HG02798 (cell line): ENCODE measurements at regions not wholly inside any gene's neighbourhood (a gene's known extent, or its start where the extent isn't known, plus 50 kb on each side); places are given as distances from the start of the nearest gene placed in this dataset.
"Not testable (repeated sequence)": the region's sequence is repeated elsewhere in the genome, so short reads cannot be mapped to it uniquely, and the experiment has no call there.

Experiments used
- ATAC-seq: cut with Tn5 transposase; IDR thresholded peaks from one replicate; pipeline ENCODE4 v1.9.1; 2021; ENCODE audit warnings: mild to moderate bottlenecking; ENCODE audit not compliant: unreplicated experiment, poor library complexity

DNA sequence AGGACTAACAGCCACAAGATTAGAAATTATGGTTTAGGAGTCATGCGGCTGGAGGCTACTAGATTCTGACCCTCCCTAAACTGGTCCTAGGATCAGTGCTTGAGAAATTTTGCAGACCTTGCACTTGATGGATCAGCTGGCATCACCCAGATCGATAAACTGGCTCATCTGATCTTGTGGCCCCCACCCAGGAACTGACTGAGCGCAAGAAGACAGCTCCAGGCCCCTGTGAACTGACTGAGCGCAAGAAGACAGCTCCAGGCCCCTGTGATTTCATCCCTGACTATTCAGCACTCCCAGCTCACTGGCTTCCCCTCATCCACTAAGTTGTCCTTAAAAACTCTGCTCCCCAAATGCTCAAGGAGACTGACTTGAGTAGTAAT lies 67.8 kb downstream of the MRPL36 start:
- ATAC-seq: not testable (repeated sequence)

DNA sequence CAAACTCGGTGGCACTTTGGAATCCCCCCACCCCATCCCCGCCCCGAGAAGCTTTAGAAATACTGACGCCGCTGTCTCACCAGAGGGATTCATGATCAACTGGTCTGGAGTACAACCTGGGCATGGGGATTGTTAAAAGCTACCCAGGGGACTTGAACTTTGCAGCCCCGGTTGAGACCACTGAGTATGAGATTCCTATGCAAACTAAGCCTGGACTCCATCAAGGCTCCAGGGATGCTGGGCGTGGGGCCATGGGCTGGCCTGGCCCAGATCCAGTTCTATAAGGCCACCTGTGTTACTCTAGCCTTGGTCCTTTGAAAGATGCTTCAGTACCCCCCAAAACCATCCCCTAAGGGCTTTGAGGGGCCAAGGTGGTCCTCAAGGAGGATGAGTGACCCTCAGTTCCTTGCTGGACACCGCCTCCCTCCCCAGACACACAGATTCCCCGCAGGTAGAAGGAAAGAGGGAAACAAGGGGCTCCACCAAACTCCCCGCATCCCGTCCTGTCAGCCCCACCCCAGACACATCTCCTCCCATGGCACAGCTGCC lies 68.5 kb downstream of the MRPL36 start:
- no peak for ATAC-seq

DNA sequence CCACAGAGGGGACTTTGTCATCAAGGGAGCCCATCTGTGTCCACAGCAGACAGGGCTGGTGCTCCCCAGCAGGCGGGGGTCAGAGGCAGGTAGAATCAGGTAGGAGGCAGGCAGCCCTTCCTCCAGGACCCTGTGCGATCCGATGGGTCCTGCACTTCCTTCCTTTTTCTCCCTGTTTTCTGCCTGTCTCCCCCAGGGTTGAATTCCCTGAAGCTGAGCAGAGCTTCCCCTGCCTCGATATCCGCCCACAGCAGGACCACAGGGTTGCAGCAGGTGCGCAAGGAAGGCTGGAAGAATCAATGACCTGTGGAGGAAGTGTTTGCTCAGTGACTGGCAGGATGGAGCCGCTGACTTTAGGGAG lies 69.2 kb downstream of the MRPL36 start:
- ATAC-seq: no peak

DNA sequence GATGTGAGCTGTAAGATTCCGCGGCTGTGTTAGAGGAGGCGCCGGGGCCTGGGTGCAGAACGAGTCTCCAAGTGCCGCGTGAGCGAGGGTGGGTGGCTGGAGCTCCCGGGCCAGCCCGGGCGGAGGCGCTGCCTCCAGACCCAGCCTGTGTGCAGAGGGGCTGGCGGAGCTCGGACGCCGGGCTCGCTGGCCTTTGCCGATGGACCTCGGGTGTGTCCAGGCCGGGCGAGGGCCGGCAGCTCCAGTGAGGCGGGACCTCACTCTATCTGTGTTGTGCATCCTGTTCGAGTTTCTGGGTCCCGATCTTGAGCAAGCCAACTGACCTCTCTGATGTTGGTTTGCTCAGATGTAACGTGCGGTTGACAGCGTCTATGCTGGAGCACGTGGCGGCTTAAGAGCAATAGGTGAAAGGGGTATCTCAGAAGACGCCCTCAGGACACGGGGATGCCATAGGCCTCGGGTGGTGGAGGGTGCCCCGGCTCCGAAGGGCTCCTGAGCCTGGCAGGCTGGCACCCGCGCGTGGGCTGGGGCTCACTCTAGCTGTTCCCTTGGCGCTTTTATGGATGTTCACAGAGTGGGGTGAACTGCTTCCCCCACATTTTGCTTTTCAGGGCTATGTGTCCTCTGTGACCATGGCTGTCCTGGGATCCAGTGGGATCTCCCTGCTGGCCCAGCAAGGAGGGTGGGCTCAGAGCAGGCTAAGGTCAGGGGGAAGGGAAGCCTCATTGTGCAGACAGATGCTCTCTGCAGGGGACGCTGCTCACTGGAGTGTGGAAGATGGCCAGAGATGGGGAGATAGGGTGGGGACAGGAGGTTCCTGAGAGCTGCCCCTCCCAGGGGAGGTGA lies 69.8 kb downstream of the MRPL36 start:
- no peak for ATAC-seq

DNA sequence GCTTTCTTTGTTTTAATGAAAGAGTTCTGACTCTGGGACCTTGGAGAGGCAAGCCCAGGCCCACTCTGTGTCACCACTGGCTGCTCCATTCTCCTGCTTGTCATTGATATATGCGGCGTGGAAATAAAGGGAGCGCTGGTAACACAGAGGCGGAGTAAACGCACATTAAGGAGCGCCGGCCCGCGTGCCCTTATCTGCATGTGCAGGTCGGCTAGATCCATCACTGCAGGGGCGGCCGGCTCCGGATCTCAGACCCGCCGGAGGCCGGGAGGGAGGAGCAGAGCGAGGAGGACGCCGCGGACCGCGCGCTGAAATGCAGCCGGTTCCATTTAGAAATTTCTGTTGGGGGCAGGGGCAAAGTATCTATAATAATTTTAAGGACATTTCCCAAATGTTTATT lies 70.8 kb downstream of the MRPL36 start:
- no peak for ATAC-seq

DNA sequence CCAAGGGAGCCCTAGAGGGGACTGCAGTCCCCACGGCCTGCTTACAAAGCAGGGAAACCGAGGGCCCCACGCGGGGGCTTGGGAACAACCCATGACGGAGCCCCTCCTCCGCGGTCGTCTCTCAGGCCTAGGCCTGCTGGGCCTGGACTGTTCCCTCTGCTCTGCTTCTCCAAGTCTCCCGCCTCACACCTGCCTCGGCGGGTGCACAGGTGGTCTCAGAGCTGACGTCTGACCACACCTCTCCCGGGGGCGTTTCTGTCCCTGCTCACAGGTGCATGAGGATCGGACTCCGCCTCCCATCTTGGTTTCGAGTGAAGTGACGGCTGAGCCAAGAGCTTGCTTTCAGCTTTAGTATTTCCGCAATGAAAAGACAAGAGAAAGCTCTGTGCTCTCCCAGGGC lies 72.1 kb downstream of the MRPL36 start:
- ATAC-seq: no peak

DNA sequence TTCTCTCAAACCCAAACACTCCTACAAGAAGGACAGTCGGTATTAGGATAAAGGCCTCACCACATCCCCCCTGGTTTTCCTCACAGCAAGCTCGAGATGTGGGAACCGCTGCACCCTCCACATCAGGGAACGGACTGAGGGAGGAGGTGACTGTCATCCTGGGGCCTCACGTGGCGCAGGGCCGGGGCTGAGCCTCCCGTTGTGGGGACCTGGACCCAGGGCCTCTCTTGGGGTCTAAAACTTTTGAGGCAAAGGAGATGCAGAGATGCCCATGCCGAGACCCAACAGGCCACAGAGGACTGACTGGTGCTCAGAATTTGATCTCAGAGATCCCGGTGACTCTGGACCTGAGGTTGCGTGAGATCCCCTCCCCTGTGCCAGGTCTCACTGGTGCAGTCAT lies 72.7 kb downstream of the MRPL36 start:
- no peak for ATAC-seq

DNA sequence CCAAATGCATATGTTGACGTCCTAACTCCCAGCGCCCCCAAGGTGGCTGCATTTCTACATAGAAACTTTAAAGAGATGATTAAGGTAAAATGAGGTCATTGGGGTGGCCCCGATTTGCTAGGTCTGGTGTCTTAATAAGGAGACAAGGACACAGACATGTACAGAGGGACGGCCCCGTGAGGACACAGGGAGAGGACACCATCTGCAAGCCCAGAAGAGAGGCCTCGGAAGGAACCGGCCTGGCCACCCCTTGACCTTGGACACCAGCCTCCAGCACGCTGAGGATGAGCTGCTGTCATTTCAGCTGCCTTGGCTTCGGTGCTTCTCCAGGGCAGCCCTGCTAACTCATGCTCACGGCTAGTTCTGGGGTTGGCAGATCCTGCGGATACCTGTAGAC lies 73.2 kb downstream of the MRPL36 start:
- no peak for ATAC-seq

DNA sequence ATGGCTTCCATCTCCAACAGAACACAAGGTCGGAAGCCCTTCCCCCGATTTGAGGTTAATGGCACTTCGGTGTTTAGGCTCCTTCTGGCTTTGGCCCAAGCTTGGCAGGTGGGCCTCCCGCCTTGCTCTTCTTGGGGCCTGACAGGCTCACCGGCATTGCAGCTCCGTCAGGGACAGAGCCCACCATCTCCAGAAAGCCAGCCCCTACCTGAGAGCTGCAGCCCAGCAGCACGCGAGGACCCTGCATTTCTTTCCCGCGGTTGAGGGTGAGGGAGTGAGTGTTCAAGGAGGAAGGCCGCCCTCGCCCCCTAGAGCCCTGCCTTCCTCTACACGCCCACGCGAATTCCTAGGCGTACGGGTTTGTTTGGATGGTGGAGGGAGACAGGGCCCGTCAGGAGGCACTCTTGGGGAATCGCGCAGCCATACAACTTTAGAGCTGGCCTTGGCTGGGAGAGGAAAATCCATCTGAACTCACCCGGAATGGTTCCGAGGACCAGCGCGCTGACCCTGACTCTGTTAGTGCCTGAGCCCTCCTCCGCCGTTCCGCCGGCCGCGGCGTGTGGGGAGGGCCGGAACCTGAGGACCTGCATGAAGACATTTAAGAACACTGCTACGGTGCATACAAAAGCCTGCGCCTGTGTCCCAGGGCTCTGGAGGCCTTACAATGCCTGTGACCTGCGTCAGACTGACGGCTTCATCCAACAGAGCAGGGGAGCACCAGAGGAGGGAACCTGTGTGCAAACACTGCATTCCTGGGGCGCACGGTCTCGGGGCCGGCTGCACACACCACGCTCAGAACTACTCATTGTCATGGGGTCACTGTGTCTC lies 73.8 kb downstream of the MRPL36 start:
- ATAC-seq: no peak

DNA sequence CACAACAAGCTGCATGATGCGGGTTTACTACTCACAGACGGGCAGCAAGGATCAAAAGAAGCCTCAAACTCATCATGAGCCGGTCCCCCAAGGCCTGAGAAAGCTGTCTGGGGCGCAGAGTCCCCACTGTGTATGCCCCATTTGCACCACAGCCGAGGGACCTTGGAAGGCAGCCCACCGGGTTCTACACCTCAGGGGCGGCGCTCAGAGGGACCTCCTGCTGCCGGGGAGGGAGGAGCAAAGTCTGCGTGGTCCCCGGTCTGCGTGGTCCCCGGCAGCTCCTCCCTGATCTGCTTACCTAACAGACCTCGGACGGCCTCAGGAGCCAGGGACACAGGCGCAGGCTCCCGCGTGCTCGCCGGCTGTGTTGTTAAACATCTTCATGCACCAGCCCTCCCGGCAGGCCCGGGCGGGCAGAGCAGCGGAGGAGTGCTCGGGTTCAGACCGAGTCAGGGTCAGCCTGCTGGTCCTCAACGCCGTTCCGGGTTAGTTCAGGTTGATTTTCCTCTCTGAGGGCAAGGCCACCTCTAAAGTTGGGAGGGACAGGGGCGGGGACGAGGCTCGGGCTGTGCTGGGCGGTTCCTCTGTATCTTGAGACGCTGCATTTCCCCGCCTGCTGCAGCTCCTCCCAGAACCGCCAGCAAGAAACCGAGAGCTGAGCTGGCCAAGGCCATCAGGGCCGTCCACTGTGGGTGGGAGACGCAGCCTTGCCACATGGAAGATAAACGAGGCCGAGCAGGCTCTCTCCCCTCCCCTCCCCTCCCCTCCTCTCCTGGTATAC lies 74.6 kb downstream of the MRPL36 start:
- ATAC-seq: no peak

DNA sequence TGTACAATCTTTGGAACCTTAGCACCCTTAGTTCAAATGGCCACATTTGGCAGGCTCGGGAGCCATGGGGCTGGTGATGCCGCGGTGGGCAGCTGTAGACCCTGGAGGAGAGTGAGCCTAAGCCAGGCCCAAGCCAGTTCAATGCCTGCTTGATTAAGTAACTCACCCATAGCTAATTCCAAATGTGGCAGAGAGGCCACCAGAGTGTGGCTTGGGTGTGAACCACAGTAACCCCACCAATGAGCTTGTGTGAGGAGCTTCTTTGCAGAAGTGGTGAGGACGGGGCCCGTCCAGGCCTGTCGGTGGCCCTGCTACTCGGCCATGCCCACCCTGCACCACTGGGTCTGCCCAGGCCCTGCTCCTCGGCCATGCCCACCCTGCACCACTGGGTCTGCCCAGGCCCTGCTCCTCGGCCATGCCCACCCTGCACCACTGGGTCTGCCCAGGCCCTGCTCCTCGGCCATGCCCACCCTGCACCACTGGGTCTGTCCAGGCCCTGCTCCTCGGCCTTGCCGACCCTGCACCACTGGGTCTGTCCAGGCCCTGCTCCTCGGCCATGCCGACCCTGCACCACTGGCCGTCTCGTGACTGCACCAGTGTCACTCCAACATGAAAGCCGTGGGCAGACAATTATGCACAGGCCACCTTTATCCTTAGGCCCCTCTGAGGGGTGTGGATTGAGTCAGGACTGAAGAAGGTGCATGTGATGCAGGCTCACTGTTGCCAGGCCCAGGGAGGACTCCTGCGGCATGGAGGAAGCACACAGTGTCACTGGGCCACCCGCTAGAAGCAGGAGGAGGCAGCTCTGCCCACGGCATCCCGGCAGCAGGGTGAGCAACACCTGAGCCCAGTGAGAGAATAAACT lies 75.4 kb downstream of the MRPL36 start:
- ATAC-seq: no peak

DNA sequence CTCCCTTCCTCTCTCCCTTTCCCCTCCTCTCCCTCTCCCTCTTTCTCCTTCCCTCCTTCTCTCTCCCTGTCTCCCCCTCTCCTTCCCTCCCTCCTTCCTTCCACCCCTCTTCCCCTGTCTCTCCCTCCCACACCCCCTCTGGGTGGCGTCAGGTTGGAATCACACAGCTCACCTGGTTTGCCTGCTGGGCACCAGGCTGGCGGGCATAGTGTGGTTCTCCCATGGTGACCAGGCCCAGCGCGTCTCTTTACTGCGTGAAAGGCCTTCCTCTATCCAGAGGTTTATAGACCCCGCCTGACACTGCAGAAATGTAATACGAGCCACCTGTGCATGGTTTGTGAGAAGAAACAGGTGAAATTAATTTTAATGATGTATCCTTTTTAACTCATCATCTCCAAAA lies 76.2 kb downstream of the MRPL36 start:
- no peak for ATAC-seq

DNA sequence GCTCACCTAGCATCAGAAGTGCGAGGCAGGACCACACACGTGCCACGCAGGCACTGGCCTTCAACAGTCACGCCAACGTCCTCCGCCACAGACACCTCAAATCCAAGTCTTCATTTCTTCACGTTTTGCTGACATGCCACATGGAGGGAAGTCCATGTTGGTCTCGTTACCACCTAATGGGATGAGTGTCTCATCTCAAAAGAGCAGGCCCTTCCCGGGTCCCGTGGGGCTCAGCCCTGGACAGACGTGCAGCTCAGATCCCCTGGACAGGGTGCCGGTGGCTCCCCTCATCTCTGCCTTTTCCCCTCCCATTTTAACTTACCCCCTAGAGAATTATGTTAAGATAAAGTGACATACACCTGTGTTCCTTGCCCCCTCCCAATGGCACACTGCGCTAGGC lies 76.8 kb downstream of the MRPL36 start:
- ATAC-seq: no peak

DNA sequence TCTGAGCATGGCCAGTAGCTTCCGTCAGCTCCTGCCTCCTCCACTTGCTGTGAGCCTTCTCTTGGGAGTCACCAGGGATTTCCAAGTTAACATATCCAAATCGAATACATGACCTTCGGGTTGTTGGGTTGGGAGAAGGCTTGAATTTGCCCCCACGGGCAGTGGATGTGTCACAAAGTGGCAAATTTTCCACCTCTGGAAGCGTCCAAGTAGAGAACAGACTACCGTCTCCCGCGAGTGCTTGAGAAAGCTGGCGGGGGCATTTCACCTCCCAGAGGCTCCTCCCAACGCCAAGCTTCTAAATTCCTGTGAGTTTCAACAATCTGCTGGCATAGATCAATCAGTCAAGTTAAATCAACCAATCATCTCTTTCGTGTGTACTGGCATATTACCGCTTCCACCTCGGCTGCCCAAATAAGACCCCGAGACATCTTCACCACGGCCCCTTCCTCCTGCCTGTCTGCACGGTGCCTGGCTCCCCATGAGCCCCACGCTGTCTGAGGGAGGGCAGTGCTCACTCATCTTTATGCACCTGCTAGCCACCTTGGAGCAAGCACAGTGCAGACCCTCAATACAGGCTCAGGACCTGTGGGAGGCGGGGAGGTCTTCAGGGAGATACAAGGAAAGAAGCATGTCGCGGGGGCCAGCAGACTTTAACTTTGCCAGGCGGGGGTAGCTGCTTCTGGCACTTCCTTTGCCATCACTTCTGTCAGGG lies 79.1 kb downstream of the MRPL36 start:
- ATAC-seq: no peak

DNA sequence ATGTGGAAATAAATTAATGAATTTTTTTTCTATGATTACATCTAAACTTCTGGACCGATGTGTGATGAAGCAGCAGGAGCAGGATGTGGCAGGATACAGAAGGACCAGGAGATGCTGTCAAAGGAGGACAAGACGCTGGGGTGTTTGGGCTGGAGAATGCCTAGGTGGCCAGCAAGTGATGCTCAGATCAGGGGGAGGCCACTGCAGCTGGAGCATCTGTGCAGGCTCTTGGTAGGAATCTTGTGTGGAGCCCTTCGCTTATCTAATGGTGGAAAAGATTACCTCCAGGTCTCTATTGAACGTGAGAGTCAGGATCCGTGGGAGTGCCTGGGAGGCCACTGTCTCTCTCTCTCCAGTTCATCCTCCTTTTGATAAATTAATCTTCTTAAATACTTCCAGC lies 79.8 kb downstream of the MRPL36 start:
- ATAC-seq: no peak

DNA sequence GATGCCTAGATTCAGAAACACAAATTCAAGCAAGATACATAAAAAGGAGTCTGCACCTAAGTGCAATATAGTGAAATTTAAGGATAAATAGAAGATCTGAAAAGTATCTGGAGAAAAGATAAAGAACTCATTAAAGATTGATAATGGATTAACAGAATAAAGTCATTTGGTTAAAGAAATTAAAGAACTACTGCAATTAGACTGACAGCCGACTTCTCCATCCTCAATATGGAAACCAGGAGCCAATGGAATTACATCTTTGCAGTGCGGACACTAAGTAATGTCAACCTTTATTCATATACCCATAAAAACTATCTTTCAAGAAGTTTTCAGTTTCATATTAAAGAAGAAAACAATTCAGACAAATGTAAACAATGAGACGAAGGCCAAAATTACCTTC lies 81.0 kb downstream of the MRPL36 start:
- no peak for ATAC-seq

DNA sequence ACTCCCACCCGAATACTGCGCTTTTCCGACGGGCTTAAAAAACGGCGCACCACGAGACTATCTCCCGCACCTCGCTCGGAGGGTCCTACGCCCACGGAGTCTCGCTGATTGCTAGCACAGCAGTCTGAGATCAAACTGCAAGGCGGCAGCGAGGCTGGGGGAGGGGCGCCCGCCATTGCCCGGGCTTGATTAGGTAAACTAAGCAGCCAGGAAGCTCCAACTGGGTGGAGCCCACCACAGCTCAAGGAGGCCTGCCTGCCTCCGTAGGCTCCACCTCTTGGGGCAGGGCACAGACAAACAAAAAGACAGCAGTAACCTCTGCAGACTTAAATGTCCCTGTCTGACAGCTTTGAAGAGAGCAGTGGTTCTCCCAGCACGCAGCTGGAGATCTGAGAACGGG lies 89.5 kb downstream of the MRPL36 start:
- not testable (repeated sequence) for ATAC-seq

DNA sequence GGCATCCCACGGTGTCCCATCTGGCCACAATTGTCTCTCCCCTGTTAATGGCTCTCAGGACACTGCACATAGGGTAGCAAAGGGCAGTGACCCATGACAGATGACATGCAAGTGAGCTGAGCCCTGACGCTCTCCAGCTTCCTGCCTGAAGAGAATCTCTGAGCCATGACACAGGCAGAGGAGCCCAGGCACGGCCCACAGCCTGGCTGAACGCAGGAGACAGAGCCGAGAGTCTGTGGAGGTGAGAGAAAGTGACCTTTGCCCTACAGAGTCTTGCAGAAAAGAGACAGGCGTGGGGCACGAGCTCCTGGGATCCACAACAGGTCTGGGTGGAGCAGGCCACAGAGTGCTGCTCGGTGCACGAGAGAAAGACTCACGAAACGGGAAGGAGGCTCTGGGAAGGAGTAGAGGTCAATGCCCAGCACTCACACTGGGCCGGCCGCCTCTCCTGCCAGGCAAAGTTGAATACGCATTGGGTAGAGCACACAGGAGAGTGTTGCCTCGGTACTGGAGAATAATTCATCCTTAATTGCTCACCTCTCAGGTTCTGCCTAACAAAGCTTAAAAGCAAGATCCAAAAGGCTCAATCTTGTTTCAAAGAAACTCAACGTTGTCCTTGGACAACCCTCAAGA lies 90.3 kb downstream of the MRPL36 start:
- ATAC-seq: no peak
